ENCODE measurements at regions not wholly inside any gene's neighbourhood (a gene's known extent, or its start where the extent isn't known, plus 50 kb on each side); places are given as distances from the start of the nearest gene placed in this dataset.
"Not testable (repeated sequence)": the region's sequence is repeated elsewhere in the genome, so short reads cannot be mapped to it uniquely, and the experiment has no call there.

DNA sequence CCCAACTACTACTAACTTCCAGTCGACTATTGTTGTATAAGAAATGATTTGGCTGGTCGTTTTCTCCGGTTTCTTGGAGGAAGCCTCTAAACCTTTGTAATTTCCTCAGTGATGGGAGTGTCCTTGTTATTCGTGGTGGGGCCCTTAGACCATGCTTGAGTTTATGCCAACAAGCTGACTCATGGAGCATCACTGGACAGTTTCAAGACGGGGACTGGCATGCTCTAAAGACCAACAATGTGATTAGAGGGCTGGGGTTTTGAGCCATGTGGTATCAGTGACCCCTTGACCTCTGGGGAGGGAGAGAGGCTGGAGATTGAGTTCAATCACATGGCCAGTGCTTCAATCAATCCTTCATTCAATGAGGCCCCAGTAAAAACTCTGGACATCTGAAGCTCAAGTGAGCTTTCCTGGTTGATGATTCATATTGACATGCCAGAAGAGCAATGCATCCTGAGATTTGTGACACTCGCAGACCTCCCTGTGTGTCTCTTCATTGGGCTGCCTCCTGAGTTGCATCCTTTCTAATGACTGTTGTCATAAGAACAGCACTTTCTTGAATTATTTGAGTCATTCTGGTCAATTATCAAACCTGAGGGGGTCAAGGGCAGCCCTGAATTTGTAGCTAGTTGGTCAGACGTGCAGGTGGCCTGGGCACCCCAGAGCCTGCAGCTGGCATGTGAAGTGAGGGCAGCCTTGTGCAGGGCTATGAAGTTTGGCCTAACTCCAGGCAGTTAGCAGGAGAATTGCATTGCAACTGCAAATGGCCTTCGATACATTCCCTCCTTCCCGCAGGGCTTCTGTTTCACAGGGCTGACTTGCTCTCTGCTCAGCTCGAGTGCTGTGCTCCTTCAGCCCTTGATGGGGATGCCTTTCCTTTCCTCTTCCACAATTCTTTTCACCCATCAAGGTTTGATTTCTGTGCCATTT lies 246.5 kb downstream of the FGF9 start:
- no peak for DNase-seq

DNA sequence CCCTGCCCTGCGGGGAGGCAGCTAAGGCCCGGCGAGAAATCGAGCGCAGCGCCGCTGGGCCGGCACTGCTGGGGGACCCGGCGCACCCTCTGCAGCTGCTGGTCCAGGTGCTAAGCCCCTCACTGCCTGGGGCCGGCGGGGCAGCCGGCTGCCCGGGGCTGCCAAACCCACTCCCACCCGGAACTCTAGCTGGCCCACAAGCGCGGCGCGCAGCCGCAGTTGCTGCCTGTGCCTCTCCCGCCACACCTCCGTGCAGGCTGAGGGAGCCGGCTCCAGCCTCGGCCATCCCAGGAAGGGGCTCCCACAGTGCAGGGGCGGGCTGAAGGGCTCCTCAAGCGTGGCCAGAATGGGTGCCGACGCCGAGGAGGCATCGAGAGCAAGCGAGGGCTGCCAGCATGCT lies 249.9 kb downstream of the FGF9 start:
- not testable (repeated sequence) for DNase-seq

DNA sequence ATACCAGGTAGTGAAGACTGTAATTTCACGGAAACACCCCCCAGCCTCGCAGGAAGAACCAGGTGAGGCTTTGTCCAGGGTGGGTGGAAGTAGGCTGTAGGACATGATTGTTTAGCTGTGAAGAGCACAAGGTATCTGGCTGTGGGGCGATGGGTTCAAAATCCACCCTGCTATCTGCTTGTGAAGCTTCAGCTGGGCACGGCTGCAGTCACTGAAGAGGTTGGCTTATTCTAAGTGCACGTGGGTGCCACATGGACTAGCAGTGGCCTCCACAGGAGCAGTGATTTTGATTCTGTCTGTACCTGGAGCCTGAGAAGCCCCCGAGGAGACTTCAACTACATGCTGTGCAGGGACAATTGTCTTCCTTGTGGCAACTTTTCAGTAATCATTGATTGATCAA lies 254.1 kb downstream of the FGF9 start:
- DNase-seq = no peak

DNA sequence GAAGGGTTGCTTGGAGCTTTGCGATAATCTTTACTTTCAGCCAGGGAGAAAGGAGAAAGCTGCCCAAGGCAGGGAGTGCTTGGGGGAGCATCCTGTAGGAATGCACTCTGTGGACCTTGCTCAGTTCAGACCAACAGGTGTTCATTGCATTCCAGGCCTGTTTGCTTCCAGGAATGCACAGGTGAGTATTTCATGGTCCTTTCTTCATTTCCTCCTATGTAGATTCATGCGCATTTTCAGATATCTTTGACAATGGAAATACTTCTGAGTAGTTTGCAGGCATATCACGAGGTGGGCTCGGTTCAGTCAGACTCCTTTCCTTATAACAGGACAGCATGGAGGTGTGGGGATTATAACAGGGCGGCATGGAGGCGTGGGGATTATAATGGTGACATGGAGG lies 254.8 kb downstream of the FGF9 start:
- DNase-seq = no peak

DNA sequence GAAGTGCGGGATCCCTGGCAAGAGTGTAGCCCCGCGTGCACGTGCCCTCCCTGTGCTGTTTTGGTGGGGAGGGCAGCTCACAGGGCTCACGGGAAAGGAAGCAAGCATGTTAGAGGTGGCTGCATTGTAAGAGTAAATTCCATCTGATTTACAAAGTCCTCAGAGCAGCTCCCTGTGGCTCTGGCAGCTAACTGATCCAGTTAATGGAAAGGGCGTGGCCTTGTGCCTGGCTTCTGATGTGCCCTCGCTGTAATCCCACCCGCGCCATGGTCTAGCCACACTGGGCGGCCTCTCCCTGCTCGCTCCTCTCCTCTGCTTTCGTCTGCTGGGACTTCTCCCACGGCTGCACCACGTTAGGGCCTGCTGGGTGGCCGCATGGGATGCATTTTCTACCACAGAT lies 258.5 kb downstream of the FGF9 start:
- DNase-seq = no peak

DNA sequence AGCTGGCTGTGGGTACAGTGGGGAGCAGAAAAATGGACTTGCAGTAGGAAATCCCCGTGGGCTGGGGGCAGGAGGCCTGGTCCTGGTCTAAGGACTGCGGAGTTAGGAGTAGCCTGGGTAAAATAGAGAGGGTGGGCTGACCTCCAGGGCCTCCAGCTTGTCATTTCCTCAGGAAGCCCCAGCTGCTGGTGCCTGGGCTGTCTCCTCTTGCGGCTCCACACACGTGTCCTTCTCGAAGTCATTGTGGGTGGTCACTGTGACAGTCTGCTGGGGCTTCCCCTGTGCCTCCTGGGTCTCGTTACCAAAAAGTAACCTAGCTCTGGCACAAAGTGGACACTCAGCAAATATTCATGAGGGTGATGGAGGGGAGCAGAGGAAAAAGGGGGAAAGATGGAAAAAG lies 259.7 kb downstream of the FGF9 start:
- no peak for DNase-seq

DNA sequence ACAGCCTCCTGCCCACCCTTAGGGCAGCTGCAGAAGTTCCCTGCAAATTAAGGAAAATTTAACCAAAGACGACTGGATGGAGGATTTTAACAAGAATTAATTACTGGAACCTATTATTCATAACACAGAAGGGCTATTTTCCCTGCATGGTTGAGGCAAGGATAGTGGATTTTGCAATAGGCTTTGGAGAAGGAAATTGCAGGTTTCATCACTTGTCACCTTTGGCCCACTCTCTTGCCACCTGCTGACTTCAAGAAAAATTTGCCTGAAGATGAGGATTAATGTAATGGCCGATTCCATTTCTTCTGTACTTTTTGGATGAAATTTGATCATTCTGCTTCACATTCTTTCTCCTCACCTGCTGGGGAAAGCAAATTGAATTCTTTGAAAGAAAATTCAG lies 261.7 kb downstream of the FGF9 start:
- DNase-seq = no peak

DNA sequence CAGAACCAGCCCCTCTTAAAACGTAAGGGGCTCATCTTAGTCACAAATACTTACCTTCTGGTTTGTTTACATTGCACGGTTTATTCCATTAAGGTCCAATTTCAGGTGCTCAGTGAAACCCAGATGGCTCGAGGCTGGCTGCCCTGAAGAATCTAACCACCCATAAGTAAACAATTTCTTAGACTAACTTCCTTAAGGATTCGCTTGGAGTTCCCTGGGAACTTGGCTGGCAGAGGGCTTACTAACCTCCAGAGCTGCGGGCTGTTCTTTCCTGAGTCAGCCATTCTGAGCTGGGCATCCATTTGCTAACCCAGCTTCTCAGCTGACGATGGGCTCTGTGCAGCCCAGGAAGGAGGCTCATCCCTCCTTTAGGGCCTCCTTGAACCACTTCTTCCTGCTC lies 262.1 kb downstream of the FGF9 start:
- no peak for DNase-seq

DNA sequence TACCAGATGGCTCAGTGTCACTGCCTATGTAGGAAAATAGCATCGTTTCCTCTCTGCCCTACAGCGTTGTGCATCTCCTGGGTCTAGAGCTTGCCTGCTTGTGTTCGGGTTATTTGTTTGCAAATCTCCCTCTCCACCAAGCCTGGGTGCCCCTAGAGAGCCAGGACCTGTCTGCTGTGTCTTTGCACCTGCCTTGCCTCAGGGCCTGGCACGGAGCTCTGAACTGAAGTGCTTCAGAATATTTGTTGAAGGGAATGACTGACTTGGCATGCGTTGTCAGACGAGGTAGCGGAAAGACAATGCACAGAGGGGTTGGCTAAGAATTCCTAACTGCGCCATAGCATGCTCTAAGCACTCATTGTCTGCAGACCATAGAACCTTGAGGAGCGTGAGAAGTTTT lies 263.4 kb downstream of the FGF9 start:
- DNase-seq = no peak

DNA sequence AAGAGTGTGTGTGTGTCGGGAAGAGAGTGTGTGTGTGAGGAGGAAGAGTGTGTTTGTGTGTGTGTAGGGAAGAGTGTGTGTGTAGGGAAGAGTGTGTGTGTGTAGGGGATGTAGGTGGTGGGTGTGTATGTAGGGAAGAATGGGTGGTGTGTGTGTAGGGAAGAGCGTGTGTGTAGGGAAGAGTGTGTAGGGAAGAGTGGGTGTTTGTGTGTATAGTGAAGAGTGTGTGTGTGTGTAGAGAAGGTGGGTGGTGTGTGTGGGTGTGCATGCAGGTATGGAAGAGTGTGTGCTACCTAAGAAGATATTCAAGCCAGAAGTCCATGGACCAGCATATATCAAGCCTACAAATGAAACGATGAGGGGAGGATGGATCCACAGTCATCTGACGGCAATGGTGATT lies 265.8 kb downstream of the FGF9 start:
- no peak for DNase-seq

DNA sequence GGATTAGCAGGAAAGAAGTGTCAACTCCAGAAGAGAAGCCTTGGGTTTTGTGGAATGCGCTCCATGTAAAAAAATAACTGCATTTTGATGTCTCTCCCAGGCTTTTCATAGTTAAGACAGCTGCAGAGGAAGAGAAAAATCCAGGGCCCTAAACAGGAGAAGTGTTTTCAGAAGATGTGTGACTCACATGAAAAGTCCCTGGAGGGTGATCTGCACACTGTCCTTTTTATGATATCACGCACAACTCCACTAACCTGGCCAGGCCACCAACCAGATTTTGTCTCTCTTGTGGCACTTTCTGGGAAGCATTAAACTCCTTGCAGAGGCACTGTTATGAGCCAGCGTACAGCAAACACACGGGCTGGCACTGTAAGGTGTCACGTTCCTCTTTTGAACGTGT lies 267.3 kb downstream of the FGF9 start:
- no peak for DNase-seq

DNA sequence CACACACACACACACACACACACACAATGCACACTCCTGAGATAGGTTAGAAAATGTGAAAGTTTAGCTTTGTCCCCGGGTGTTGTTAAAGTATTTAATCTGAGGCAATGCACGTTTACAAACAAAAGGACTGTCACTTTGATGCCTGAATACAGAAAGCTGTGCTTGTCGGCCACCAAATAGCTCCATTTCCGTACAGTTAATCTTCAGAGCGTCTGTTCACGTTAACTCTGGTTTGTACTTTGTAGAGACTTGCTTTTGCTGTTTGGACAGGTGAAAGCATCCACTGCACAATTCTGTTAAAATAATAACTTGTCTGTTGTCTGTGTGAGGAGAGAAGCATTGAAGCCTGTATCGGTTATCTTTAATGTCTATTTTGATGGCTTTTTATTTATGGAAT lies 267.8 kb downstream of the FGF9 start:
- DNase-seq = no peak

DNA sequence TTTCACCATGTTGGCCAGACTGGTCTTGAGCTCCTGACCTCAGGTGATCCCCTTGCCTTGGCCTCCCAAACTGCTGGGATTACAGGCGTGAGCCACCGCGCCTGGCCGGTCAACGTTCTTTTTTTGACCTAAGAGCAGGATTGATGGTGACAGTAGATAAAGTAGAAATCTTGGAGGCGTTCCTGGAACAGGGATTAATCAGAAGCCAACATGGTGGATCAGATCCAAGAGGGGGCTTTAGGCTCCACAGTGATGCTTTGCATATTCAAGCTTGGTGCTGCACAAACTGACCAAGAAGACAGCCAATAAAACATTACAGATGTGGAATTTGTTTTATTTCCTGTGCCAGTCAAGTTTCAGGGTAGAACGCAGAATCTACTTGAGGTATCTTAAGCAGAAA lies 271.2 kb downstream of the FGF9 start:
- DNase-seq = no peak

DNA sequence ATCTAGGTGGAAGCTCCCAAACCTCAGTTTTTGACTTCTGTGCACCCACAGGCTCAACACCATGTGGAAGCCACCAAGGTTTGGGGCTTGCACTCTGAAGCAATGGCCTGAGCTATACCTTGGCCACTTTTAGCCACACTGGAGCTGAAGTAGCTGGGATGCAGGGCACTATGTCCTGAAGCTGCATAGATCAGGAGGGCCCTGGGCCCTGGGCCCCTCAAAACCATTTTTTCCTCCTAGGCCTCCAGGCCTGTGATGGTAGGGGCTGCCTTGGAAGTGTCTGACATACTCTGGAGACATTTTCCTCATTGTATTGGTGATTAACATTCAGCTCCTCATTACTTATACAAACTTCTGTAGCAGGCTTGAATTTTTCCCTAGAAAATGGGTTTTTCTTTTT lies 273.7 kb downstream of the FGF9 start:
- DNase-seq = no peak

DNA sequence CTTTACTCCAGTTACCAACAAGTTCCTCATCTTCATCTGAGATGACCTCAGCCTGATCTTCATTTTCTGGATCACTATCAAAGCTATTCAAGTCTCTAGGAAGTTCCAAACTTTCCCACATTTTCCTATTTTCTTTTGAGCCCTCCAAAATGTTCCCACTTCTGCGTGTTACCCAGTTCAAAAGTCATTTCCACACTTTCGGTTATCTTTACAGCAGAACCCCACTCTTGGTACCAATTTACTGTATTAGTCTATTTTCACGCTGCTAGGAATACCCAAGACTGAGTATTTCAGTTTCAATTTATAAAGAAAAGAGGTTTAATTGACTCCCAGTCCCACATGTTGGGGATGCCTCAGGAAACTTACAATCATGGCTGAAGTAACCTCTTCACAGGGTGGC lies 274.3 kb downstream of the FGF9 start:
- DNase-seq = no peak

DNA sequence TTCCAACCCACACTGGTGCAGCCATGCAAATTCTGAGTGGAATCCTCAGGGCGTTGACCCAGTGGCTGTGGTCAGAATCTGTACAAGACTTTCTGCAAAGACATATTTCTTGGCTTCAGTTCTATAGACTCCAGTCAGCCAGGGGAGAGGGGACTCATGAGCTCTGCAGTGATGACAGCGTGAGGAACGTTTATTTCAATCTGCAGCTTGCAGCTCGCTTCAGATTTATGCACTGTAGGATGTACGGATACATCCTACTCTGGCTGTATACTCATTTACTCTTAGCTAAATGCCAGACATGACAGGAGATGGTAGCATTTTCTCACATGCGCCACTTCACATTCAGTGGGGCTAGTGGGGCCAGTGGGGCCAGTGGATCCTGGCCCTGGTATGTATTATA lies 276.1 kb downstream of the FGF9 start:
- DNase-seq = no peak

DNA sequence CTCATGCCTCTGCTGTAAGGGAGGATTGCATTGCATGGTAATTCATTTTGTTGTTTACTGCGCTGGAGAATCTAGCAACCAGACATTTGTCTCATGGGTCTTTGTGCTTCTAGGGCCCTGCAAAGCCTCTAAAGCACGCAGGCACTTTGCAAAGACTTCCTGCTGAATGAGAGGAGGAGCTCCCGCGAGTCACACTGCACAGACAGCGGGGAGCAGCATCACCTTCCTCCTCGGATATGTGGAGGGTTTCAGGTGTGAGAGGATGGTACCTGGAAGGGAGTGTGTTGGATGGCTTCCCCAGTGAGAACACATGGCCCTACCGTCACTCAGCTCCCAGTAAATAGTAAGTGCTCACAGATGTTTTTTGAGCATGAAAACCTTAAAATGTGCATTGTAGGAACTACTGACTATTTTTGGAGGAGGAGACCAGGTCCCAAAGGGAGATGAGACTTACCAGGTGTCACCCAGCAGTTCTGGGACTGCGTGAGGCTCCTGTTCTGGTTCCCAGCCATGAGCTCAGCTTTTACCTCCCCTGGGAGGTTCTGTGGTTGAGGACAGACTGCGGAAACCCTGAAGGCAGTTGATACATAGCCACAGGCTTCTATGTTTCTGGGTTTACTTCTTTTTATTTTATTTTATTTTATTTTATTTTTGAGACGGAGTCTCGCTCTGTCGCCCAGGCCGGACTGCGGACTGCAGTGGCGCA lies 278.0 kb downstream of the FGF9 start:
- DNase-seq = no peak

DNA sequence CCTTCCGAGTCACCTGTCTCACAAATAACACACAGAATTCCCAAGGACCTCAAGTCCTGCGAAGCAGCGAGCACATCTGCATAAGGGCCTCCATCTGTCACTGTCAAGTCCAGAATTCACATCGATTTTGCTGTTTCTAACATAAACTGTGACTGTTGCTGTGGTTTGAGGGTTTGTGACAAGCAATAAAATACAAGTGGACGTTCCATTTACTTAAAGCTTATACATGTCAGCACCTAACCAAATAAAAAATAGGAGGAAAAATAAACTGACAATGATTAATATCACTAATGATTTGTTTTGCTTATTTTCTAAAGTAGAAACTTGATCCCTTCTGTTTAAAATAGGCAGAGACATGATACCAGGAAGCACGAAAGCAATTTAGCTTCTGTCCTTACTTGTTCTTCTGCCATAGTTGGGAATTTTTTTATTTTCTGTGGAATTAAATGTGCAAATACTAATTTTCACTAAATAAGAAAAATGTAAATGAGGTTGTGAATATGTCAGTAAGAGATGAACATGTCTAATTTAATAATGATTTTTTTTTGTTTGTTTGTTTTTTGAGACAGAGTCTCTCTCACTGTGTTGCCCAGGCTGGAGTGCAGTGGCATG lies 279.1 kb downstream of the FGF9 start:
- no peak for DNase-seq

DNA sequence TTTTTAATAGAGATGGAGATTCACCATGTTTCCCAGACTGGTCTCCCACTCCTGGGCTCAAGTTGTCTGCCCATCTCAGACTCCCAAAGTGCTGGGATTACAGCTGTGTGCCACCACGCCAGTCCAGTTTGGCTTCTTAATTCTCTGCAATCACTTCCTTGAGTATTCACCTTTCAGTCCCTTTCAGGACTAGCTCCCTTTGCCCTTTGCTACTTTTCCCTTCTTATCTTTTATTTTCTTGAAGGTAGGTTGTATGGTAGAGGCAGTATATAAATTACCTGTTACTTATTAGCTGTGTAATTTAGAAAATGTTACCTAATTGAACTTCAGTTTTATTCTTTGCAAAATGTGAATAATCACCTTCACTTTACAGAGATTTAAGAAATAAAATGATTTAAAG lies 285.8 kb downstream of the FGF9 start:
- DNase-seq = no peak

DNA sequence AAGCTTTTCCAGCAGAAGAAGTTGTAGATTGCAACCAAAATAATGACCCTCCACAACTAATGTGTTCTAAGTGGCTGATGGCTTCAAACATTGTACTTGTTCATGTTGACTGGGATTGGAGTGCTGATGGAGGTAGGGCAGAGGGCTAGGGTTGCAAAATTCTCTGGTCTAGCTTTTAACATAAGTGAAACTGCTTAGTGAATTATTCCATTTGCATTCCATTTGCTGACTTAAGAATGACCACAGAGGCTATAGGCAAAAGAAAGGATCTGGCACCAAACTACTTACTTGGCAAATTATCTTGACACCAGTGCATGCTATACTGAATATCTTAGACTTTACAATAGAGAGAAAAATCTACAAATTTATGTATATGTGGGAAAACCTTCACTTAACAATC lies 287.0 kb downstream of the FGF9 start:
- DNase-seq = no peak

DNA sequence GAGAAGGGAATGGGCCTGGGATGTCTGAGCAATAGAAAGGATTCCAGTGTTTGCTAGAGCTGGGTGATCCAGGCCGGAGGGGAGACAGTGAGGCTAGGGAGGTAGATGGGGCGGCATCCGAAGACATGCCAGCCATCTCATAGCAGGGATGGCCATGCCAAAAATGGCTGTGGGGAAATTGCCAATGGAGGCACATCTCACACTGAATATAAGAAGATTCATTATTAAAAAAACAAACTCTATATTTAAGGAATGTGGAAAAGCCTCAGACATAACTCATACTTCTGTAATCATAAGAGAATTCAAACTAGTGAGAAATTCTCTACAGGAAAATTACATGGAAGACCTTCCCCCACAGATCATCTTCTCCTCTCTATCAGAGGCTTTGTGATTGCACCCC lies 289.2 kb downstream of the FGF9 start:
- no peak for DNase-seq

DNA sequence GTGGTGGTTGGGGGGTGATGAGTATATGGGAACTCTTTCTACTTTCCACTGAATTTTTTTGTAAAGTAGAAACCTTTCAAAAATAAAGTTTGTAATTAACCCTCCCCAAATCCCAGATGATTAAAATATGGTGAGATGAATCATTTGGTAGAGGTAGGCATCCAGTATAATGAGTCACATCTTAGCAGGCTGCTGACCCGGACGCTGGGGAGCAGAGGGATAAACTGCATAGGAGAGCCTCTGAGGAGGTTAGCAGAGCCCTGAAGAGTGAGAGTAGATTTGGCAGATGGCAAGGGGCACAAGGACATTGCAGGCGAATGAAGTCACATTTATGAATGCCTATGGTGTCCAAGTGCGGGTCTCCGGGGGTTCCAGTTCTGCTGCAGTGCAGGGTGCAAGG lies 293.8 kb downstream of the FGF9 start:
- DNase-seq = no peak

DNA sequence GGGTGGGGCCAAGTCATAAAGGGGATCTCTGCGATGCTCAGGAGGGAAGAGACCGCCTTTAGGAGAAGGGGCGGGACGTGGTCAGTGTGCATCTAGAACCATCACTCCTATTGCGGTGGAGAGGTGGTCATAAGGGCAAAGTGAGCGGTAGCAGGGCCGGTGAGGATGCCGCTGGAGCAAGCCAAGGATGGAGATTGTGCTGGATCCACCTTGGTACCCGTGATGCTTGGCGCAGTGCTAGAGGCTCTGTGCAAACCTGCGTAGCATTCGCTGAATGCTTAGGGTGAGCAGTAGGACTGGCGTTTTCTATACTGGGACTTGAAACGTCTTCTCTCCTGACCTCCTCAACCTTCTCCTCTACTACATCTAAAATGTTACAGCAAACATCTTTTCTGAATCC lies 294.2 kb downstream of the FGF9 start:
- DNase-seq = no peak

DNA sequence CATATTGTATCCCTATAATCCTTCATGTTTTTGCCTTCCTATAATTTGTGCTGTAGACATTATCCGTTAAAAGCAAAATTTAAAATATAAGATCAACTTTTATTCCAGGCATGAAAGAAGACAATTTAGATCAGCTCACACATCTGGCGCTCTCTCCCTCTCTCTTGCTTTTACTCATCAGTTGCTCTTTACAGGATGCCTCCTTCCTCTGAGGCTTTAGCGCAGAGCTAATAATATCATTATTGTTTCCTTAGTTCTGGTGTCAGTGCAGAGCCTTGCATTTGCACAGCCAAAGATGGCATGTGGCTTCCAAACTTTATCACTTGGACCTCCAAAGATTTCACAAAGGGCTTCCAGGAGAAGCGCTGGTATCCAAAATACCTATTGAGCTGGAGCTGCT lies 295.1 kb downstream of the FGF9 start:
- DNase-seq = no peak
